T-cell (primary cell): ENCODE measurements at regions not wholly inside any gene's neighbourhood (a gene's known extent, or its start where the extent isn't known, plus 50 kb on each side); places are given as distances from the start of the nearest gene placed in this dataset.

Experiments
- ATAC-seq, 4 experiments: fragments of 200-7000 bp in 3 of 4; fragments of 150-1000 bp in 1 of 4; cut with Tn5 transposase; replicated peaks in 1 of 4; 1 replicate in 3 of 4; 2 replicates in 1 of 4; pipeline ENCODE4 v1.10.0; 2021; ENCODE audit warnings: moderate library complexity in 3 of 4, mild to moderate bottlenecking in 2 of 4, moderate number of reproducible peaks in 1 of 4
- CTCF ChIA-PET, 2 donors: fragments of 300-600 bp; sonication (Branson Sonifier 250); formaldehyde crosslinking; loops; one replicate each; lab custom pipeline; 2022; ENCODE audit warnings: antibody characterized with exemption in 2 of 2; lab: Charles Lee
- POLR2A ChIA-PET, 2 donors: fragments of 300-600 bp; sonication (Branson Sonifier 250); formaldehyde crosslinking; loops; one replicate each; lab custom pipeline; 2022; ENCODE audit warnings: antibody characterized with exemption in 2 of 2; lab: Charles Lee
- DNase-seq, 35 experiments: peaks; one replicate each; pipeline versions ENCODE4 v3.0.0 to v3.0.0-alpha.2; 2013 to 2023
- H3K27ac ChIP-seq: one replicate; pipeline ENCODE4 v1.5.1; 2013; ENCODE audit warnings: low read length
- H3K27me3 ChIP-seq, 2 experiments: replicated peaks in 1 of 2; 1 replicate in 1 of 2; 2 replicates in 1 of 2; pipeline versions ENCODE4 v1.6.1 to v1.7.0; 2013; ENCODE audit warnings: low read length in 1 of 2, mixed read lengths in 1 of 2; ENCODE audit not compliant: control insufficient read depth in 2 of 2, insufficient read depth in 2 of 2; ENCODE audit errors: extremely low read depth in 1 of 2
- H3K36me3 ChIP-seq, 2 donors: 1 replicate in 1 of 2; 2 replicates in 1 of 2; pipeline versions ENCODE4 v1.6.1 to v1.7.0; 2013; ENCODE audit warnings: low read length in 1 of 2; ENCODE audit not compliant: control insufficient read depth in 2 of 2, insufficient read depth in 1 of 2; ENCODE audit errors: extremely low read depth in 1 of 2
- H3K4me1 ChIP-seq, 2 experiments: 1 replicate in 1 of 2; 2 replicates in 1 of 2; pipeline versions ENCODE4 v1.6.1 to v1.7.0; 2013; ENCODE audit warnings: low read length in 2 of 2, mixed read lengths in 1 of 2; ENCODE audit not compliant: insufficient read depth in 2 of 2, control insufficient read depth in 1 of 2; ENCODE audit errors: extremely low read depth in 1 of 2
- H3K4me3 ChIP-seq, 2 donors: 1 replicate in 1 of 2; 2 replicates in 1 of 2; pipeline versions ENCODE4 v1.5.1 to v1.7.0; 2013; ENCODE audit warnings: mild to moderate bottlenecking in 2 of 2, low read length in 1 of 2, moderate library complexity in 1 of 2; ENCODE audit not compliant: control insufficient read depth in 1 of 2; ENCODE audit errors: extremely low read depth in 1 of 2
- H3K9me3 ChIP-seq: 2 replicates; pipeline ENCODE4 v1.7.0; 2013
- H3K27ac Mint-ChIP-seq, 2 donors: one replicate each; pipeline ENCODE4 v1.8.0; 2020 to 2021; ENCODE audit warnings: mild to moderate bottlenecking in 2 of 2, mixed read lengths in 2 of 2
- H3K27me3 Mint-ChIP-seq, 2 donors: one replicate each; pipeline ENCODE4 v1.8.0; 2021 to 2022; ENCODE audit warnings: mixed read lengths in 2 of 2
- H3K36me3 Mint-ChIP-seq: one replicate; pipeline ENCODE4 v1.8.0; 2021; ENCODE audit warnings: mixed read lengths
- H3K4me1 Mint-ChIP-seq, 3 donors: one replicate each; pipeline ENCODE4 v1.8.0; 2020 to 2022; ENCODE audit warnings: mixed read lengths in 3 of 3, mild to moderate bottlenecking in 1 of 3
- H3K4me3 Mint-ChIP-seq, 3 donors: one replicate each; pipeline ENCODE4 v1.8.0; 2020 to 2022; ENCODE audit warnings: mild to moderate bottlenecking in 3 of 3, mixed read lengths in 3 of 3, moderate library complexity in 3 of 3
- H3K9me3 Mint-ChIP-seq, 3 donors: one replicate each; pipeline ENCODE4 v1.8.0; 2020 to 2022; ENCODE audit warnings: mixed read lengths in 3 of 3
- WGBS: methylation state at CpG from one replicate; pipeline ENCODE4 v1.1.5; 2013; ENCODE audit warnings: missing lambda C conversion rate; ENCODE audit not compliant: insufficient coverage; 5-methylcytosine and 5-hydroxymethylcytosine counted together

DNA sequence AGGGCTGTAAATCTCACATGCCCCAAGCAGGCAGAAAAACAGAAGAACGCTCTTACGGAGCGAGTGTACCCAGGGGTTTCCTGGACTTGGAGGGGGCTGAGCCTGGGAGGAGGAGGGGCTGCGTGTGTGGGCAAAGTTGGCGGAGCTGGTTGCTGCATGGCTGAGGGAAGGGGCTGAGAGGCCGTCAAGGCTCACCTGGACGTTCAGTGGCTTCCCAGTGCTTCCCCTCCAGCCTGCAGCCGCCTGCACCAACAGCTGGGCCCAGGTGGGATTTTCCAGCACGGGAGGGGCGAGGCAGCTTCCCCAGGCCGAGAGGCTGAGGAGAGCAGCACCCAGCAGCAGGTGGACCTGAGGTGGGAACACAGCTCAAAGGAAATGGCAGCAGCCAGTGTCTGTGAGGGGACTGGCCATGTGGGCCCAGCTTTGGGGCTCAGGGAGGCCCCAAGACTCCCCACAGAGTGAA is 70.6 kb upstream of the CTDP1 start:
- no peak for DNase-seq
- CTCF ChIA-PET, result no interaction called here
- Mint-ChIP-seq H3K4me3 (no peak overlapping the region), H3K9me3 (no peaks in the 10 kb centered on the region), H3K27ac (no peak overlapping the region), H3K4me1 (no peaks in the 10 kb centered on the region), H3K27me3 (peaks cover 3 to 5% of the 10 kb centered on the region in 2 donors), H3K36me3 (no peaks in the 10 kb centered on the region)
- WGBS, result 49% methylated on average over 10 of the region's 11 CpGs
- no peaks in the 10 kb centered on the region for H3K4me1 ChIP-seq
- POLR2A ChIA-PET, result no interaction called here
- H3K27ac ChIP-seq, result no peak overlapping the region
- H3K9me3 ChIP-seq, result no peaks in the 10 kb centered on the region
- ATAC-seq, result no peak
- H3K36me3 ChIP-seq, result no peaks in the 10 kb centered on the region
- H3K4me3 ChIP-seq, result no peak overlapping the region
- peaks cover 0 to 39% of the 10 kb centered on the region in 2 experiments for H3K27me3 ChIP-seq

DNA sequence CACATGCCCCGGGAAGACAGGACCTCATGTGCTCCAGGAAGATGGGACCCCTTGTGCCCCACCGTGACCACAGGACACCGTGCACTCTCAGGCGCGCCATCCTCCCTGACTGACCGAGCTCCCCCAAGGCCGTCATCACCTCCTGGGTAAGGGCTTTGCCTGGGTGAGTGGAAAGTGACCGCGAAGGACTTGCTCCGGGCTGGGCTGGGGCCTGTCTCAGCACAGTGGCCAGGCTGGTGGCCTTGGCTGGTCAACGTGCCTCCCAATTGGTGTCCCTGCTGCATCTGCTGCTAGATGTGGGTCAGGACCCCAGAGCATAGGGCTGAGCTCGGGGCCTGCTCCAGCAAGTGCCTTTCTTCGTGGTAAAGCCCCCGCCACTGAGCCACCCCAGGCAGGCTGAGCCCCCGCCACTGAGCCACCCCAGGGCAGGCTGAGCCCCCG is 69.7 kb upstream of the CTDP1 start:
- 88% methylated on average over 13 of the region's 16 CpGs for WGBS
- POLR2A ChIA-PET, result no interaction called here

DNA sequence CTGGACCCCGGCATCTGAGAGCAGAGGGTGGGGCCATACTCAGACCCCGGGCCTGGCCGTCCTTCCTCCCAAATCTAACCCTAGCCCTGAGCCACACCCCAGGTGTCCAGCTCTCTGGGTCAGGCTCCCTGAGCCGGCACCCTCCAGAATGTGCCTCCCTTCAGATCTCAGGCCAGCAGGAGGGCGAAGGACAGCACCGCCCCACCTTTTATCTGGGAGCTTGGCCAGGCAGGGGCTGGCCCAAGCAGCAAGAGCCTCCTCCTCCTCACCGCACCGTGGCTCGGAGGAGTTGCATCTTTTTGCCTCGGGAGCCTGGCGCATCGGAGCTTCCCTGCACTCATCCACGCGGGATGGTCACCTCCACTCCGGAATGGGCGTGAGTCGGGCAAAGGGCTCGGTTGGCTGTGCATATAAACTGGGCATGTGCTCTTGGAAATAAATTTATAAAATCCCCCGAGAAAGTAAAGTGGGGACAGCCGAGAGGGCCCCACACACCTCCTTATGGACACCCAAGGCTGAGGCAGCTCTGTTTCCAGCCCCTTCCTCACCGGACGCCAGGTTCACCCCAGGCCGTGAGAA is 69.1 kb upstream of the CTDP1 start:
- Mint-ChIP-seq H3K4me1 (no peaks in the 10 kb centered on the region), H3K36me3 (no peaks in the 10 kb centered on the region), H3K27ac (no peak overlapping the region), H3K9me3 (no peaks in the 10 kb centered on the region), H3K4me3 (no peak overlapping the region), H3K27me3 (peaks cover 6 to 9% of the 10 kb centered on the region in 2 donors)
- H3K4me1 ChIP-seq, result no peaks in the 10 kb centered on the region
- H3K27me3 ChIP-seq, result peaks cover 0 to 45% of the 10 kb centered on the region in 2 experiments
- DNase-seq (no peak), ATAC-seq (no peak)
- no peaks in the 10 kb centered on the region for H3K36me3 ChIP-seq
- no peak overlapping the region for H3K27ac ChIP-seq
- 83% methylated on average over 20 of the region's 23 CpGs for WGBS
- H3K4me3 ChIP-seq, result no peak overlapping the region
- ChIA-PET POLR2A (no interaction called here), CTCF (no interaction called here)
- H3K9me3 ChIP-seq, result no peaks in the 10 kb centered on the region

More for the DNA sequence above, 69.7 kb upstream of the CTDP1 start:
- H3K27me3 ChIP-seq, result peaks cover 0 to 42% of the 10 kb centered on the region in 2 experiments
- no peak overlapping the region for H3K4me3 ChIP-seq
- DNase-seq (no peak), ATAC-seq (no peak)
- Mint-ChIP-seq H3K27me3 (peaks cover 3 to 5% of the 10 kb centered on the region in 2 donors), H3K27ac (no peak overlapping the region), H3K4me1 (no peaks in the 10 kb centered on the region), H3K9me3 (no peaks in the 10 kb centered on the region), H3K4me3 (no peak overlapping the region), H3K36me3 (no peaks in the 10 kb centered on the region)
- H3K9me3 ChIP-seq, result no peaks in the 10 kb centered on the region
- H3K36me3 ChIP-seq, result no peaks in the 10 kb centered on the region
- no peaks in the 10 kb centered on the region for H3K4me1 ChIP-seq
- no peak overlapping the region for H3K27ac ChIP-seq
- CTCF ChIA-PET, result no interaction called here

DNA sequence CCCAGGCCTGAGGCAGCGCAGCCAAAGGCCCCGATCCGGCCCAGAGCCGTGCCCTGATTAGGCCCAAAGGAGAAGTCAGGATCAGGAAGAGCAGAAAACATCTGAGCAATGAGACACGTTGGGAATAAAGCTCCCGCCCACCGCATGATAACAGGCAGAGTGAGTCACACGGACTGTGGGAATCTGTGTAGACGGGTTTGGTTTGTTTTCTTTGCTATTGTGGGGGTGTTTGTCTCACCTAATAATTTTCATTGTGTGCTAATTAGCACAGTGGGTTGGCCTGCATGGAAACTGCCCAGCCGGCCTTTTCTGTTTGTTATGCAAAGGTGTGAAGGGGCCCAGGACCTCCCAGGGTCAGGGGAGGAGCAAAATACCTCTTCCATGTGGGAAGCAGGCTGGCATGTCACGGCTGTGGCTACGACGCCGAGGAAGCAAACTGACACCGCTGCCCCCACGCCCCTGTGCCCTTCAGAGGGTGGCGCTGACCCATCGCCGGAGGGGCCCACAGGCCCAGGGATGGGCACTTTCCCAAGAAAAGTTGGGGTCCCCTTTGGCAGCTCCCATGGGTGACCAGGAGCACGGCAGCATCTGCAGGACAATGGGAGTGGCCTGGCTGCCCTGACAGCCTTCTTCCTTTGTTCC is 68.4 kb upstream of the CTDP1 start:
- no peak for DNase-seq
- no peaks in the 10 kb centered on the region for H3K4me1 ChIP-seq
- H3K27ac ChIP-seq, result no peak overlapping the region
- peaks cover 0 to 45% of the 10 kb centered on the region in 2 experiments for H3K27me3 ChIP-seq
- H3K4me1 Mint-ChIP-seq, result no peaks in the 10 kb centered on the region
- POLR2A ChIA-PET, result no interaction called here
- H3K4me3 ChIP-seq, result no peak overlapping the region
- H3K4me3 Mint-ChIP-seq, result no peak overlapping the region
- H3K9me3 ChIP-seq, result no peaks in the 10 kb centered on the region
- peaks cover 6 to 9% of the 10 kb centered on the region in 2 donors for H3K27me3 Mint-ChIP-seq
- no peak overlapping the region for H3K27ac Mint-ChIP-seq
- H3K9me3 Mint-ChIP-seq, result no peaks in the 10 kb centered on the region
- 88% methylated on average over 18 of the region's 20 CpGs for WGBS
- CTCF ChIA-PET, result no interaction called here
- no peaks in the 10 kb centered on the region for H3K36me3 Mint-ChIP-seq
- no peak for ATAC-seq
- H3K36me3 ChIP-seq, result no peaks in the 10 kb centered on the region

DNA sequence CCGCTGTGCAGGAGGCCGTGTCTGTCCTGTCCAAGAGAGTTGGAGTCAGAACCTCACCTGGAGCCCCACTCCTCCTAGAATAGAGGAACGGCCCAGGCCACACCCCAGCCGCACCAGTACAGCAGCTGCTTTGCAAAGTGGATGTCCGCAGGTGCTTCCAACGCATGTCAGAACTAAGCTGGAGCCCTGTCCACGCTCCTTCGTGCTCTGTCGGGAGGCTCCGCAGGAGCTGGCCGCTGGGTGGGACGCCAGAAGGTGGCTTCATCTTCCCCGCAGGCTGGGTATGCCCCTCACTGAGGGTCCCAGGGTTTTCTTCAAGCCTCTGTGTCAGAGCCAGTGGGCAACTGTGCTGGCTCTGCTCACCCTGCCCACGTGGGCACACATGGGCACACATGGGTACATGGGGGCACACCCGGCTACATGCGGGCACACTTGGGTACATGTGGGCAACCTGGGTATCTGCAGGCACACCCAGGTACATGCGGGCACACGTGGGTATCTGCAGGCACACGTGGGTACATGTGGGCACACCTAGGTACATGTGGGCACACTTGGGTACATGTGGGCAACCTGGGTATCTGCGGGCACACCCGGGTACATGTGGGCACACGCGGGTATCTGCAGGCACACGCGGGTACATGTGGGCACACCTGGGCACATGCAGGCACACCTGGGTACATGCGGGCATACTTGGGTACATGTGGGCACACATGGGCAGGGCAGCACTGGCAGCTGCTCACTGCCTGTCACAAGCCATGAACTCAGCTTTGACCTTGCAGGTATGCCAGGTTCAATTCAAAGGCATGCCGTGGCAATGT is 67.1 kb upstream of the CTDP1 start:
- H3K27me3 Mint-ChIP-seq, result peaks cover 6 to 9% of the 10 kb centered on the region in 2 donors
- ChIA-PET CTCF (no interaction called here), POLR2A (no interaction called here)
- Histone ChIP-seq H3K27me3 (peaks cover 0 to 49% of the 10 kb centered on the region in 2 experiments), H3K36me3 (no peaks in the 10 kb centered on the region), H3K9me3 (no peaks in the 10 kb centered on the region), H3K27ac (no peak overlapping the region), H3K4me1 (peaks cover 0 to 6% of the 10 kb centered on the region in 2 experiments), H3K4me3 (no peak overlapping the region)
- no peaks in the 10 kb centered on the region for H3K36me3 Mint-ChIP-seq
- no peaks in the 10 kb centered on the region for H3K9me3 Mint-ChIP-seq
- H3K4me1 Mint-ChIP-seq, result no peaks in the 10 kb centered on the region
- DNase-seq (no peak), ATAC-seq (no peak)
- 91% methylated on average over 25 of the region's 27 CpGs for WGBS
- no peak overlapping the region for H3K4me3 Mint-ChIP-seq
- H3K27ac Mint-ChIP-seq, result no peak overlapping the region

DNA sequence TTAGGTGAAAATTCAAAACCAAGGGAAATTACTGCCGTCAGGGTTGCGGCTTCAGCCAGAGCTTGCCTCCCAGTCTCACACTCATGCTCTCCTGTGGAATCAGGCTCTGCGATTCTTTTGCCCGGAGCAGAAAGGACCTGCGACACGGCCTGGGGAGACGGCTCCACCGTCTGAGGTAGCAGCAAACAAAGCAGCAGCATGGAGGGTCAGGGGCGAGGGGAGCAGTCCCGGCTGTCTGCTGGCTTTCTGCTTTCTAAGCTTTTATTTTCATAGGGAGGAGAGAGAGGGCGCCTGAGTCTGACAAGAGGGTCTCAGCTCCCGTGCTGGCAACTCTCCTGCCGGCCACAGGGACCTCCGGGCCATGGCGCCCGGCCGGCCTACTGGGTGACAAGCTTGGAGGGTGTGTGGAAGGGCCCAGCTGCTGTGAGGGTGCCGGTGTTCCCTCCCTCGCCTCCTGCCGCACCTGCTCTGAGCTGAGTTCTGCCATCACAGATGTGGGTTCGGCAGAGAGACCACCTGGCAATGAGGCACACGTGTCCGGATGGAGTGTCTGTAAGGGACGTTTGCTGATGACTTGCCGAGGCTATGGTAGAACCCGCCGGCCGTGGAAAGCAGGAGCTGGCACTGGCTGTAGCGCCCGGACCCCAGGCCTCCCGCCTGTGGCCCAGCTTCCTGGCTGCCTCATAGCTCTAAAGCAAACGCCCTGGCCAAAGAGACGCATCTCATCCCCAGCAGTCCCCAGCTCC is 66.2 kb upstream of the CTDP1 start:
- DNase-seq (no peak), ATAC-seq (no peak)
- POLR2A ChIA-PET, result no interaction called here
- no peak overlapping the region for H3K27ac Mint-ChIP-seq
- peaks cover 0 to 2% (median 0%) of the 10 kb centered on the region in 3 donors for H3K4me1 Mint-ChIP-seq
- H3K4me3 Mint-ChIP-seq, result no peak overlapping the region
- H3K4me1 ChIP-seq, result peaks cover 0 to 6% of the 10 kb centered on the region in 2 experiments
- CTCF ChIA-PET, result no interaction called here
- no peaks in the 10 kb centered on the region for H3K36me3 Mint-ChIP-seq
- H3K9me3 ChIP-seq, result no peaks in the 10 kb centered on the region
- no peak overlapping the region for H3K27ac ChIP-seq
- no peaks in the 10 kb centered on the region for H3K9me3 Mint-ChIP-seq
- H3K36me3 ChIP-seq, result no peaks in the 10 kb centered on the region
- no peak overlapping the region for H3K4me3 ChIP-seq
- peaks cover 6 to 9% of the 10 kb centered on the region in 2 donors for H3K27me3 Mint-ChIP-seq
- 86% methylated on average over 16 of the region's 33 CpGs for WGBS
- H3K27me3 ChIP-seq, result peaks cover 0 to 45% of the 10 kb centered on the region in 2 experiments
